Umbilical cord (tissue), 1 donor: ENCODE measurements at regions not wholly inside any gene's neighbourhood (a gene's known extent, or its start where the extent isn't known, plus 50 kb on each side); places are given as distances from the start of the nearest gene placed in this dataset.
"Not testable (repeated sequence)": the region's sequence is repeated elsewhere in the genome, so short reads cannot be mapped to it uniquely, and the experiment has no call there.

Source experiments
- DNase-seq: peaks from one replicate; pipeline ENCODE4 v3.0.0-alpha.2; 2015; ENCODE audit warnings: low spot score

DNA sequence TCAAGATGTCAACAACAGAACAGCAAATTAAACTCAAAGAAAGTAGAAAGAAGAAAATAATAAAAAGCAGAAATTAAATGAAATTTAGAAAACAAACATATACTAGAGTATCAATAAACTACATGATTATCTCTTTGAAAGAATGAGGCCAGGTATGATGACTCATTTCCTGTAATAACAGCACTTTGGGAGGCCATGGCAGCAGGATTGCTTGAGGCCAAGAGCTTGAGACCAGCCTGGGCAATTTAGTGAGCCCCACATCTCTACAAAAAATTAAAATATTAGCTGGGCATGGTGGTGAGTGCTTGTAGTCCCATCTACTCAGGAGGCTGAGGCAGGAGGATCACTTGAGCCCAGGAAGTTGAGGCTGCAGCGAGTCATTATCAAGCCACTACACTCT is 232.5 kb downstream of the RAB11FIP4 start:
- no peak for DNase-seq

DNA sequence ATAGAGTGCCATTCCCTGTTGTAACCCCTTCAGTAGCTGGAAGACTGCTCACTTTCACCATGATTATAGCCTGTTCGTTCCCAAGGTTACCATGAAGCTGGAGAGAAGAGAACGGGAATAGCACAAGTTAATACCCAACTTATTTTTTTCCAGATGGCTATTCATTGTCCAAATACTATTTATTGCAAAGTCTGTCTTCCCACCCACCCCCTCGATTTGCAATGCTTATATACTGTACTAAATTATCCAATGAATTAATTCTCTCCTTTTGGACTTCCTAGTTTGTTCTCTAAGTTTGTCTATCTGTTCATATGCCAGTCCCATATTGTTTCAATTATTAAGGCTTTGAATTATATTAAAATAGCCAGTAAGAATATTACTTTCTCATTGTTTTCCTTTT is 231.0 kb downstream of the RAB11FIP4 start:
- no peak for DNase-seq

DNA sequence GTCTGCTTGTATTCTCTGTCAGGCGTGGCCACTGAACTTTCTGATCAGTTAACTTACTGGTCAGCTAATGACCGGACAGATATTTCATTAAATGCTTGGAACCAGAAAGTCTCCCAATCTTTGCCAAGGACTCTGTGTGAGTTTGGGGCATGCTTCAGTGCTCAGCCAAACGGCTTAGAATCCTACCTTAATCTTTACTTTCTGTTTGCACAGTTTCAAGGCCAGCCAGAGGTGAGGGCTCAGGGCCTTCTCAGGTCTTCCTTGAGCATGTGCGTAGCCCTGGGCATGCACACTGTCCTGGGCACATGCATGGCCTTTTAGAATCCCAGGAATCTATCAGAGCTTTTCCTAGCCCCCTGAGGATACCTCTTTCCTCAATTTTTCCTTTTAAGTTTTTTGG is 230.1 kb downstream of the RAB11FIP4 start:
- DNase-seq: no peak

DNA sequence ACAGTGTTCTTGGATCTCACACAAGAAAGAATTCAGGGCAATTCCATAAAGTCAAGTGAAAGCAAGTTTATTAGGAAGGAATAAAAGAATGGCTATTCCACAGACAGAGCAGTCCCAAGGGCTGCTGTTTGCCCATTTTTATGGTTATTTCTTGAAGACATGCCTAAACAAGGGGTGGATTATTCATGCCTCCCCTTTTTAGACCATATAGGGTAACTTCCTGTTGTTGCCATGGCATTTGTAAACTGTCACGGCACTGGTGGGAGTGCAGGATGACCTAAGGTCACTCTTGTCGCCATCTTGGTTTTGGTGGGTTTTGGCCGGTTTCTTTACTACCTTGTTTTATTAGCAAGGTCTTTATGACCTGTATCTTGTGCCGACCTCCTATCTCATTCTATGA is 219.6 kb downstream of the RAB11FIP4 start:
- DNase-seq: not testable (repeated sequence)

DNA sequence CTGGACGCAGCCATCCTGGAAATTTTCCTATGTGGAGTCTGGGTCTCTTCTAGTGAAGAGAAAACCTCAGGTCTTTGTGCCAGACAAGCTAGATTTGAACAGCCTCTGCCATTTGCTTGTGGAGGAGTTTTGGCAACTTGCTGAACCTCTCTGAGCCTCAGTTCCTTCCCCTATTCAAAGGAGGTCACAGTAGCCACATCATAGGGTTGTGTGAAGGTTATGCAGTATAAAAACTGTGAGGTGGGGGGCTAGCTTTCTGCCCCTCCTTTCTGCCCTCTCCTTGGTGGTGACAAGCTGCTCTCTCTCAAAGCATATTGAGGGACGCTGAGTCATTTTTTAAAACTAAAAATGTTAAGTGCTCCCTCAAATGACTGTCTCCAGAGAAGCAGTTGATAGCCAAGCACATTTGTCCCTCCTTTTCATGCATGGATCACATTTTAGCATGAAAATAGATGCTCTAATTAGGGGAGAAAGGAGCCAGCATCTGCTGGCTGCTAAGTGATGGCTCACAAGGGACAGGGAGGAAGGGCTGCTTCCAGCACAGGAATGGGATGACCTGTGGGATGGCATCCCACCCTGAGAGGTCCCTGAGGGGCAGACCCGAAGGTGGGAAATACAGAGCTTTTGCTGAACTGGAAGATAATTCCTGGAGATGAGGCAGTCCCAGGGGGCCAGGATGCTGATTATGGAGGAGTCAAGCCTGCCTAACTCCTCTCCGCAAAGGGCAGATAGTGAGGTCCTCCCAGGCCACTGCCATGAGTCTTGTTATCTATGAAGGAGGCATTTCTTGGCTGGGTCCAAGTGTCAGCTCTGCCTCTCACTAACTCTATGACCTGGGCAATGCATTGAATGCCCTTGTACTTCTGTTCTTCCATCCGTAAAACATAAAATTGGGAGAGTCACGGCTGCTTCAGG is 218.8 kb downstream of the RAB11FIP4 start:
- DNase-seq: no peak

DNA sequence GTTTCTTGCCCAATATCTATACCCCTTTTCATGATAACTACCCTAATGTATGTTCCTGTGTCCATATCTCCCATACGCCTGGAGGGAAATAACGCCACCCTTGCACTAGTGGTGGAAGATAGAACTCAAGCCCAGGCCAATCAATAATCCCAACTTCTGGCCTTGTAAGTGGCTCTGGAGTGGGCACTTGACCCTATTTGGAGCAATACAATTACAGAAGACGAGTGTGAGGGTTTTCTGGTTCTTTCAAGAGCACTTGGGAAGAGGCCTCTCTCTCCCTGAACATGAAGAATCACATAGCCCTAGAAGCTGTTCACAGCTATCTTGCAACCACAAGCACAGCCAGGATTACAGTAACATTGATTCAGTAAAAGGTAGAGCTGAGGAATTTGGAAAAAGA is 217.9 kb downstream of the RAB11FIP4 start:
- DNase-seq: no peak

DNA sequence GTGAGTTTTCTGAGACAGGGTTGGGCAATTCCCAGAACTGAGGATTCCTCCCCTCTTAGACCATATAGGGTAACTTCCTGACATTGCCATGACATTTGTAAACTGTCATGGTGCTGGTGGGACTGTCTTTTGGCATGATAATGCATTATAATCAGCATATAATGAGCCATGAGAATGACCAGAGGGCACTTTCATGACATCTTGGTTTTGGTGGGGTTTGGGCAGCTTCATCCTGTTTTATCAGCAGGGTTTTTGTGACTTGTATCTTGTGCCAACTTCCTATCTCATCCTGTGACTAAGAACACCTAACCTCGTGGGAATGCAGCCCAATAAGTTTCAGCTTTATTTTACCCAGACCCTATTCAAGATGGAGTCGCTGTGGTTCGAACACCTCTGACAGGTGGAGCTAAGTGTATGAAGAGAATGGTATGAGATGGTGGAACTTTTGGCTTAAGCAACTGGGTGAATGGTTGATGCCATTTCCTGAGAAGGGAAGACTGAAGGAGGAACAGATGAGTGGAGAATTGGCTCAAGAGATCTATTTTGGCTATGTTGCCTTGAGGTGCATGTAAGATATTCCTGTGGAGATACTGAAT is 217.3 kb downstream of the RAB11FIP4 start:
- DNase-seq: no peak

DNA sequence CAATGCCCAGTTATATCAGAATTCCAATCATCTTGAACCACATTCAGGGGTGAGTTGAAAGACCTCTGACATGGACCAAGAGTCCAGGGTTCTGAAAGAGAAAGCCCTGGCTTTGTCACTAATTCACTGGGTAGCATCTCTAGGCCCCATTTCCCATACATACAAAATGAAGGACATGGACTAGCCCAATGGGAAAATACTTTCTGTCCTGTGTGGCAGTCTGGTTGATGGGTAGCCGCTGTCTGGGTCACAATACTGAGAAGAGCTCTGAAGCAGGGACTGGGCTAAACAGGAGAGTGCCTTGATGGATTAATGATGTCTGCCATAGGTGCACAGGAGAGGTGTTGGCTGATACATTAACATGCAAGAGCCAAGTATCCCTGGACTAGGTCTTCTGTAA is 214.3 kb downstream of the RAB11FIP4 start:
- no peak for DNase-seq

DNA sequence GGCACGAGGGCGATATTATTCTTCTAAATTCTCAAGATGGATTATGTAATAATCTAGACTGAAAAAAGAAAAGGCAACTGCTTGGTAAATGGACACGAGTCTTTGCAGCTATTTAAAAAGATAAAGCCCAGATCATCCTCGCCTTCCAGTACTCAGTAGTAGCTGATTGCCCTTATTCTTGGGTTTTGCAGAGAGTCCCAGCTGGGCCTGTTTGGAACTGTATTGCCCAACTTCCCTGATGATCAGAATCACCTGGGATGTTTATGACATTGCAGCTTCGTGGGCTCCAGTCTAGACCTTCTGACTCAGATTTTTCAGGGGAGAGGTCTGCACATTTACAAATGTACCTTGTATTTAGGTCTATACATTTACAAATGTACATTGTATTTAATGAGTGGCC is 213.5 kb downstream of the RAB11FIP4 start:
- DNase-seq: peak; percentile 51

DNA sequence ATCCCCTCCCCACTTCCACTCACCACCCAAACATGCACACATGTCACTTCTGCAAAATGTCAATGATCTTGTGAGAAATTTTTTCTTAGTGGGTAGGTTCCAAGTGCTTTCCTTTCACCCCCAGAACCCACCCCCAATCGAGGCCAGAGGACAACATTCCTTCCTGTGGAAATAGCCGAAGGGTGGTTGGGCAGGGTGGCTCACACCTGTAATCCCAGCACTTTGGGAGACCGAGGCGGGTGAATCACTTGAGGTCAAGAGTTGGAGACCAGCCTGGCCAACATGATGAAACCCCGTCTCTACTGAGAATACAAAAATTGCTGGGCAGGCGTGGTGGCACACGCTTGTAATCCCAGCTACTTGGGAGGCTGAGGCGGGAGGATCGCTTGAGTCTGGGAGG is 208.7 kb downstream of the RAB11FIP4 start:
- not testable (repeated sequence) for DNase-seq

DNA sequence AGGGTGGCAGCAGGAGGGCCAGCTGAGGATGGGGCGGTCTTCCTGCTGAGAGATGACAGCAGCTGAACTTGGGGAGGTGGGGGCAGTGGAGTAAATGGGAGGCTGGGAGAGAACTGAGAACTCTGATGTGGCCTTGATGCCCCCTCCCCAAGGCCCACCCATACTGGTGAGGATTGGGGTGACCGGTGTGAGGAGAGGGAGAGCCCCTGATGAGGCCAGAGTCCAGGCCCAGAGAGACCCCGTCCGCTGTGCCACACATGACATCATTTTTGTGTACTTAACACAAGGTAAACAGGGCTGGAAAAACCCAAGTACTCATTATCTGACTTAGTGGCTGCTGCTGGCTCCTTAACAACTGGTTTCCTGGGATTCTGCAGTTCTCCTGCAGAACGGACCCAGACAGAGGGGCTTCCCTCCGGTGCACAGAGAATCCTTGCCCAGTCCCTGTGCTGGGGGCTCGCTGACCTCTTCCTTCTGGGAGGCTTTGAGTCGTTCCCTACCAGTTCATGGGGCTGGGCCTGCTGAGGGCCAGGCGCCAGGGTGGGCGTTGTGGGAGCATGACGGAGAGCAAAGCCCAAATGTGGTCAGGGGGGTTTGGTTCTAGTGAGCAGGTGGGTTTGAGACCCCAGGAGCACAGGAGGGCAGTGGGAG is 207.6 kb downstream of the RAB11FIP4 start:
- DNase-seq: no peak

DNA sequence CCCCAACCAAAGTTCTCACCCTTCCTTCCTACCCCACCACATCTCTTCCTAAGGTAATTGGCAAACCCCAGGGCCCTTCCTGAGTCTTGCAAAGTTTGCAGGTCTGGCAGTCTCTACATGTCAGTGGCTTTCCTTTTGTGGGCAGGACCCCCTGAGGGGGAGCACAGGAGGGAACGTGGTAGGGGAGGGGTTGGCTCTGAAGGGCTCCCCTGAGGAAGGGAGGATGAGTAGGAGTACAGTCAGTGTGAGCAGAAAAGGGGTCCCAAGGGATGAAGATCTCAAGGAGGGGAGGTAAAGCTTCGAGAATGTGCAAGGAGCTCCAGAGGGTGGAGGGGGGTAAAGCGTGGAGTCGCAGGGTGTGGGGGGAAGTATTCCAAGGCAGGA is 206.9 kb downstream of the RAB11FIP4 start:
- DNase-seq: no peak

DNA sequence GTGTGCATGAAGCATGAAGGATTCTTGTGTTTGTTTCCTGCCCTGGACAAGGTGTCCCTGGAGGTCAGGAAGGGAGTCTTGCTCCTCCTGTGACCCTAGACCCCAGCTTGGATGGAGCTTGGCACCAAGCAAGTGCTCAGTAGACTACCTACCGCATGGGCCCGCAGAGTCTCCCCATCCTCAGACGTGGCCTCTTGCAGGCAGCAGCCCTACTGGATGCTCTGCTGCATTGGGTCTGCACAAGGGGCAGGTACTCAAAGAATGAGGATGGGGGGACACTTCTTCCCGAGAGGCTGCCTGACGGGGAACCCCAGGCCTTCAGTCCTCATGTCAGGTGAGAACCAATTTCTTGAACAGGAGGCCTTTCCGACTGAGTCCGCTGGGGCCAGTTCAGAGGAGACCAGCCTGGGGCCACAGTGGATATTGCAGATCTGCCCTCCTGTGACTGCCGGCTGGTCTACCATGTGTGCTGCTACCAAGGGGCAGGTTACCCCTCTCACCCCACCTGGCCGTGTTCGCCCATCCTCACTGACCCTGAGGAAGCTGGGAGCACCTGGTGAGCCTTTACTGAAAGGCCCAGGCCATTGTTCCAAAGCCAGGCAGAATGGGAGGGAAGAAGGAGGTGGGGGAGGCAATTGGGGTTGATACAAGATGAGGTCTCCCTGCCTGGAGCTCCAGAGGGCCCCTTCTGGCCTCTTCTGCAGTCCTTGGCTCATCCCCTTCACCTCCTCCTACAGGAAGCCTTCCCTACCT is 206.3 kb downstream of the RAB11FIP4 start:
- DNase-seq: no peak

DNA sequence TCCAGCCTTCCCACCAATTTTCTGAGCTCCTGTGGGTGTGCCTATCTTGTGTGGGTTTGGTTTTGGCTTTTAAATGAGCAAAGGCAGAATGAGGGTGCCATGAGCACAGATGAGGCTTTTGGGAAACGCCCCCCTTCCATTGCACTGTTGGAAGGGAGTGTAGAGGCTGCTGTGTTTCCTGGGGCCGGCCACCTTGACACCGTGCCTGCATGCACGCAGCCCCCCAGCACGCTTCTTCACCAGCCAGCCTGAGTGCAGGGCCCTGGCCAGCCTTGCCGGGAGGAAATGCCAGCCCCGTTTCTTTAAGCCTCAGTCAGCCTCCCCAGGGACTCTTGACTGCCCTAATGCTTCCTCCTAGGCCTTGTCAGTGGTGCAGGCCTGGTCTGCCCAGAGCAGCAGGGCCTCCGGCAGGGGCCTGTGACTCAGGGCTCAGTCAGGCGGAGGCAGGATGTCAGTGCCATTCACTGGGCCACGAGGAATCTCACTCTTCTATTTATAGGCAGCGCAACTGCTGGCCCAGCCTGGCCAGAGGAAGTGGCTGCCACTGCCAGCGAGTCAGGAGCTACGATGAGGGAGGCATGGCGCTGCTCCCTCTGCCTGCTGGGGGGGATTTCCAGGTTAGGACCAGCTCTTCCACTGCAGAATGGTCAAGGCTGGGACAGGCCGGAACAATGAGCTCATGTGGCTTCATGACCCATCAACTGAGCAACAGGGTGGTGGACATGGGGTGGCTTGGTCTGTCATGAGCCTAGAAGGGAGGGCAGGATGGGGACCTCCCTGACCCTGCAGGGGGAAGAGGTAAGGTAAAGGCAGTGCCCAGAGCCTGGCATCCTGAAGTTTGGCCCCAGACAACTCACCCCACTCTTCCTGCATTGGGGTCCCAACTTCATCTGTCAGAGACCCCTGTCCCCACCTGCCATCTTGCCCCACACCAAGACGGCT is 205.2 kb downstream of the RAB11FIP4 start:
- DNase-seq: peak; percentile 94

DNA sequence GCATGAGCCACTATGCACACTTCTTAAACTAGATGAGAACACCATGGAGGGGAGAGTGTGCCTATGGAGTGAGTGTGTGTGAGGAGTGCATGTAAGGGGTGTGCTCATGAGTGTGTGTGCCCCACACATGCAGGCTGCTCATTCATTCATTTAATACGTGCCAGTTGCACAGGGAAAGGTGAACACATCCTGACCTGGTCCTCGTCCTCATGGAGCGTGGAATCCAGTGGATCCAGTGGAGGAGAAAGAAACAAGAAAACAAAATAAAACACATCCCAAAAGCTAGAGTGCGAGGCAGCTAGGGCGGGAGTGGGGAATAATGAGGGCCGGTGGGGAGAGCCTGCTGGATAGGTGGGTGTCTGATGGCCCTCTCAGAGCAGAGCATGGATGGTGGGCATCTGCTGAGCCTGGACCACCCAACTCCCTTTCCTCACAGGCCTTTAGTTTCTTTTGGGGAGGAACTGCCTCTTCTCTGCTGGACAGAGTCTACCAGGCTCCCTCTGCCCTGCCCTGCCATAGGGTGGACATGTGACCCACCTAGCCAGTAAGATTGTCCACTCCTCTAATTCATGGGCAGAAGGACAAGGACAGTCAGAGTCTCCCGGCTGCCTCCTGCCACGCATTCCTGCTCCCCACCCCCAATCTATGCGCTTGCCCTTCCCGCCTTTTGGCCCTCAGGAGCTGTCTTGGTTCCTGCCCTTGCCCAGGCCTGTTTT is 204.3 kb downstream of the RAB11FIP4 start:
- DNase-seq: no peak

DNA sequence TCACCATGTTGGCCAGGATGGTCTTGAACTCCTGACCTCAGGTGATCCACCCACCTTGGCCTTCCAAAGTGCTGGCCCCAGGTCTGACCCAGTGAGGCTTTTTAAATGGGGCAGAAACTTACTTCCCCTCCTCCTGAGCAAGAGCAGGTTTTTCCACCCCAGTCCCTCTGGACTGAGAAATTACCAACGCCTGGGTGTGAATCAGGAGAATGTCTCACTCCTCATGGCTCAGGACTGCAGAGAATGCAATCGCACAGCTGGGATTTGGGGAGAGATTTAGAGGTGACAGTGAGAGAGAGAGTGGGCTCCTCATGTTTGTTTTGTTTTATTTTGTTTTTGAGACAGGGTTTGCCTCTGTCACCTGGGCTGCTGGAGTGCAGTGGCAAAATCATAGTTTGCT is 203.6 kb downstream of the RAB11FIP4 start:
- no peak for DNase-seq

DNA sequence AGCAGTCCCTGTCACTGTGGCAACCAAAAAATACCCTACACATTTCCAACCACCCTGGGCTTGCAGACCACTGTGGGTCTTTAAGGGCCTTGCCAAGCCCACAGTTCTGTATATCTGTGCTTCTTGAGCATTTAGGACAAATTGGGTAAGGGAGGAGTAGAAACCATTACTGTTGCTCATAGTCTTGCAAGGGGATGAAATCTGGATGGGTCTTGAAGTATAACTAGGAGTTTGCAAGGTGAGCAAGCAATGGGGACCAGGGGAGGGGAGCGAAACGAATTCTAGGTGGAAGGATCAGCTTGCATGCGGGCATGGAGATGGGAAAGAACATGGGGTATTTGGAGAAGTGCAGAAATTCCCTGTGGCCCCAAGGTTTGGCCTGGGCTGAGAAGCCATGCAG is 202.9 kb downstream of the RAB11FIP4 start:
- no peak for DNase-seq

DNA sequence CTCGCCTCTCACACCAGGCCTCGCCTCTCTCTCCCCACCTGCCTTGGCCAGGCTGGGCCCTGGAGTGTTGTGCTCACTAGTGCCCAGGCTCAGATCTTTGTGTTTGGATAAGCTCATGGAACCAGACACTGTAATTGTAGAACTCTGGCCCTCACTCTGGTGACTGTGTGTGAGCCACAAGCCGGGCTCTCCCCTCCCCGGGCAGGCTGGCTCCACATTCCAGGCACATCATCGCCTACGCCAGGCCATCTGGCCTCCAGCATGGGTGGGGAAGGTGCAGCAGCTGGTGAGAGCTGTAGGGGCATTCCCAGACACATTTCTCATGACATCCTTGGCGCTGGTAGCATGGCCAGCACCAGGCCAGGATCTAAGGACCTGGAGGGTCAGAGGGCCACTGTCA is 202.3 kb downstream of the RAB11FIP4 start:
- DNase-seq: no peak

DNA sequence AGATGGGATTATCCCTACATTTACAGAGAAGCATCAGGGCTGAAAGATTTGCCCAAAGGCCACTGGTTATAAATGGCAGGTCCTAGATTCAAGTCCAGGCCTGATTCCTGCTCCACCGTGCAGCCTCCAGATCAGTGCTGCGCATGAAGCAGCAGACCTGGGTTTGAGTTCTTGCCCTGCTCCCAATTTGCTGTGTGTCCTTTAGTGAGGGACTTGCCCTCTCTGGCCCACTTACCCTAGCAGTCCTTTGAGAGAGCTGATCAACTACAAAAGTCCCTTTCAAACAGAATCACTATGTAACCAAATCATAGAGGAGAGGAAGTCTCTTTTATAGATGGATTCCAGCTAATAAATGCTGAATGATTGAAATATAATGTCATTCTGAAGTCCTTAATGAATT is 200.4 kb downstream of the RAB11FIP4 start:
- no peak for DNase-seq

DNA sequence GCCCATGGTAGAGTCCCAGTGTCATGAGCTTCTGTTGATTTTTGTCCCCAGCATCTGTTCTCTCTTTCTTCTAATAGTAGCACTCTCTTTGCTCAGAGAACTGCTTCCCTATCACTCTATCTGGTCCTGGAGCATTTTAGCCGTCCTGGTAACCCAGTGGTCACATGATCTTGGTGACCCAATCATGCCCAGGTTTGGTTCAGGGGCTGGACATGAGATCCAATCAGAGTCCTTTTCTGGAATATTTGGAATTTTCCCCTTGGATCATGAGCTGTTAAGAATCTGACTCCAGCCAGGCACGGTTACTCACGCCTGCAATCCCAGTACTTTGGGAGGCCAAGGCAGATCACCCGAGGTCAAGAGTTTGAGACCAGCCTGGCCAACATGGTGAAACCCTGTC is 197.0 kb downstream of the RAB11FIP4 start:
- DNase-seq: no peak
